Forelimb muscle (tissue), 1 donor: ENCODE measurements at regions not wholly inside any gene's neighbourhood (a gene's known extent, or its start where the extent isn't known, plus 50 kb on each side); places are given as distances from the start of the nearest gene placed in this dataset.
"Not testable (repeated sequence)": the region's sequence is repeated elsewhere in the genome, so short reads cannot be mapped to it uniquely, and the experiment has no call there.

Source experiments
- DNase-seq: peaks from one replicate; pipeline ENCODE4 v3.0.0-alpha.2; 2013; ENCODE audit warnings: low read depth

DNA sequence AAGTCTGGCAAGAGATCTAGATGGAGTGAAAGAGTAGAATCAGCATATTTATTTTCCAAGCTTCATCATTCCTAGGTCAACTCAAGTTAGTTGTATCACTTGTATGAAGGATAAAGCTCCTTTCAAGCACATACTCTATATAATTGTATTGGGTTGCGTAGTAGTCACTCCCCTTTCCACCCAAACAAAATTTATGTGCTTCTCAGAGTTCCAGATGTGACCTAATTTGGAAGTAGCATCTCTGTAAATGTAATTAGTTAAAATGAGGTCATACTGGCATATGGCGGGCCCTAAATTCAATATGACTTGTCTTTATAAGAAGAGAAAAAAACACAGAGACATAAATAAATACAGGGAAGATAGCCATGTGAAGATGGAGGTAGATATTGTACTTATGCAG, 226.8 kb upstream of the CHORDC1 start:
- DNase-seq, result no peak

DNA sequence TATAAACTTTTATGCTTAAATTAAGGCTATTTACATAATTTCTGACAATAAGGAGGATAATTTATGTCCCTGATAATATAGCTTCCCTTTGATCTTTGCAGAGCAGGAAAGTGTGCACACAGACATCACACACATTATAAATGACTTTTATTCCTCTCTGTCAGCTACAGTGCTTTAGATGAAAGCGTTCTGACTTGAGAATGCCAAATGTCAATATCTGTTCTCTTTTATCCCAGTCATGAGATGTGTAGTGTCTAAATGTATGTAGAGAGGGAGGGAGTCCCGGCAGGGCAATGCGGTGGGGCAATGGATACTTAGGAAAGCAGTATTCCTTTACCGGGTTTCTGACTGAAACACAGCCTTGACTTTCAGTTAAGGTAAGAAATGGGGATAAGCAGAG, 225.4 kb upstream of the CHORDC1 start:
- no peak for DNase-seq

DNA sequence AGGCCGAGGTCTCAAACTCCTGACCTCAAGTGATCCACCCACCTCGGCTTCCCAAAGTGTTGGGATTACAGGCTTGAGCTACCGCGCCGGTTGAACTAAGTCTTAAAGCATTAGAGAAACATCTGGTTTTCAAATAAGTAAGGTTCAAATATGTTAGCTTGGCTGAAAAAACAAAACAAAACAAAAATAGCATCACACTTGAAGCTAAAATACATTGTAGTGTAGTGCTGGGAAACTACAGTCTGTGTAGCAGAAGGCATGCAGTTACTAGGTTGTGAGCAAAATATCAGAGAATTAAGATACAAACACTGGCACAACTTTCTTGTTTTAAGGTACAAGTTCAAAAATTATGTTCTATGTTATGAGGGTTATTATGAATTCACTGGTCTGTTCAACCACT, 224.8 kb upstream of the CHORDC1 start:
- DNase-seq, result no peak

DNA sequence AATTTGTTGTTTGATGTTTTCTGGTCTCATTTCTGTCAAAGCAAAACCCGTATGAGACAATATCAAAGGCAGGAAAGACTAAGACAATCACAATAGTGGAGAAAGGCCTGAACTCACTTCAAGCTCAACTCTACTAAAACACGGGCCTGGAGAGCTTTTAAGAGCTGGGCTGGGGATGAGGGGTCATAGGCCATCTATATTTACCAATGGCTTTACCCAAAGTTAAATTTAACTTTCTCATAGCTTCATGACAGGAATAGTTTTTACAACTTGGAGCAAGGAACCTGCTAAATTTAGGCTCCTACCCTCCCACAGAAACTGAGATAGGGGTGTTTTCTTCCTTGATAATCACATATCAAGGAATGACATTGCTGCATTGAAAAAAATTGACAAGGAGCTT, 223.4 kb upstream of the CHORDC1 start:
- no peak for DNase-seq

DNA sequence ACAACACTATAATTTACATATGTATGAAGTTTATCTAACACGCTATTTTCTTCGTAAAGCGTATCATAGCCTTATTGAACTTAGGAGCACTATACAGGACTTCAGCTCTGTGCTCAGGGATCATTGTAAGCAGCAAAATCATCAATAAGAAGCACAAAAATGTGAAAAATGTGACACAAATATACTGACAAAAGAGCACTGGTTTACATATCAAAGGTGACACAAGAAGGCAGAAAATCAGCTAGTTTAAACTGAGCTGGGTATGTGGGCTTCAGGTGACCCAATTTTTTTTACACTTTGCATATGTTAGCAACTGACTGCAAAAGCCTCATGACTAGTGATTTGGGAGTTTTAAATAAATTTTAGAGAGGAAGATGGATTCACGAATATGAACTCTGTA, 215.2 kb upstream of the CHORDC1 start:
- DNase-seq, result no peak

DNA sequence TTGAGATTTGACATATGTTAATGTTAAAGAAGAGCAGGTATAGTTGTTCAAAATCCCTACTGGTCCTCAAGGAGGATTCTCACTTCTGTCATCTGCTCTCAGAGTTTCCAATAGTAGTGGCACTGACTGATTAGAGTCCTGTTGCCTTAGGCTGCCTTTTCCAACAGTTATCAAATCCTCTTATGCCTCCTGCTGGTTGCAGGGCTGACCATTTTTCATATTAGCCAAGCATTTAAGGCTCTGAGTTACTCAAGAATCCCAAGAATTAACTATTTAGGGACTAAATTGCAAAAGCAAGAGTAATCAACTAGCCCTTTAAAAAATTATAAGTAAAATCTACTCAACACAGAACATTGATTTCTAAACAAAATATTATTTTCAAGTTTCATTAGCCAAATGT, 212.0 kb upstream of the CHORDC1 start:
- DNase-seq, result no peak

DNA sequence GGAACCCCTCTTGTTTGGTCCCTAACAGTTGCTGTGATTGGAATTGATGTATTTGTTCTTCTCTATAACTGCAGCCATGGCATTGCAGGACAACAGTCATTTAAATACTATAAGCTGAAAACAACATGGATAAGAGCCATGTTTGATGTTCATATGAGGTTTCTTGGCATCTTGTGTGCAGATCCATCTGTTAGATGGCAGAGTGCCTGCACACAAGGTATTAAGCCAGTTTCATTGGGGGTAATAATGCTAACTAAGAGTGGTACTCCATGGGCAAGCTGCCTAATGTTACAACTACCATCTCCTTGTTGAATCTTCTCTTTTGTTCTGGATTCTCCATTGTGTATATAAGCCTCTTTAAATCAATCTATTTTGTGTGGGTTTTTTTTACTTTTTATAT, 206.0 kb upstream of the CHORDC1 start:
- DNase-seq, result no peak

DNA sequence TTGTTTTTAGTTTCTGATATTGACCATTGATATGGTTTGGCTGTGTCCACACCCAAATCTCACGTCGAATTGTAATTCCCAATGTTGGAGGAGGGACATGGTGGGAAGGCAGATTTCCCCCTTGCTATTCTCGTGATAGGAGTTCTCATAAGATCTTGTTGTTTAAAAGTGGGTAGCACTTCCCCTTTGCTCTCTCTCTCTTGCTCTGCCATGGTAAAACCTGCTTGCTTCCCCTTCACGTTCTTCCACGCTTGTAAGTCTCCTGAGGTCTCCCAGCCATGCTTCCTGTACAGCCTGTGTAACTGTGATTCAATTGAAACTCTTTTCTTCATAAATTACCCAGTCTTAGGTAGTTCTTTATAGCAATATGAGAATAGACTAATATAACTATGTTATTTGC, 203.6 kb upstream of the CHORDC1 start:
- no peak for DNase-seq

DNA sequence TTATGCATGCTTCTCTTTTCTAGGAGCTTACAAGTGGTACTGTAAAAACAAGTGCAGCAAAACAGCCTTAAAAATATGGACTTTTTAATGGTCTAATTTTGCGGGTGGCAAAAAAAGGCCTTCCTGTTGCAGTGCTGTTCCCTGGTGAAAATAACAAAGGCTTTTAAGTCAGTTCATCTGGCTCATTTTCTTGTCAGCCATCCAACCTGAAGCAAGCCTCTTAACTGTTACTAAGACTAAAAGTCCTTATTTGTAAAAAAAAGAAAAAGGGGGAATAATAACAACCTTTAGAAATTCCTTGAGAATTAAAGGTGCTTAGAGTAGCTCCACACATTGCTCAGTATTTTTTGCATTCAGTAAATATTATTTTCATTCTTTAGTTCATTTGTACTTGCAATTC, 200.5 kb upstream of the CHORDC1 start:
- no peak for DNase-seq

DNA sequence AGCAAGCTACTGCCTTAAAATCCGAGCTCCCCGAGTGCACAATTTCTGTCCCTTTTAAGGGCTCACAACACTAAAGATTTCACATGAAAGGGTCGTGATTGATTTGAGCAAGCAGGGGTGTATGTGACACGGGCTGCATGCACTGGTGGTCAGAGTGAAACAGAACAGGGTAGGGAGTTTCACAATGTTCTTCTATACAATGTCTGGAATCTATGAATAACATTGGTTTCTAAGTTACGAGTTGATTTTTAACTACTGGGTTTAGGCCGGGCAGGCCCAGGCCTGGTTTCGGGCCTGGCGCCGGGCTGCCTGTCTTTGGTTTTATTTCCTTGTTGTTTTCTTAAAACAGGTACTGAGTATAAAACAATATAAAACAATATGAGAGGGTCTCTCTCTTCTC, 199.9 kb upstream of the CHORDC1 start:
- DNase-seq, result not testable (repeated sequence)

DNA sequence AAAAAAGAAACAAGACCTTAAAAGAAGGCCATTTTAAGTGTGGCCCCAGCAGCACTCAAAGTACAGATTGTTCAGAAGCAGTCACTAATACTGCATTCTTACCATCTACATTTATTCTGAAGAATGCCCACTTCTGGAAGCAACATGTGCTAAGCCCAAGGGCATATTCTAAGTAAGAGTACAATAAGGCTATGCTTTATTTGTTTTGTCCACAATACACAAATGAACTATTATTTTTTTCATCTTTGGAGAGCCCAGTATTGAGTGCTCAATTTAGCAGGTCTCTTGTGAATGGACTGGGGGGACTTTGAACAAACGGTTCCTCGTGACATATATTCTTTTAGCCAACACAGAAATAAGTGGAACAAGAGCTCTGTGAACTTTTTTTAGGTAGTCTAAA, 191.4 kb upstream of the CHORDC1 start:
- no peak for DNase-seq

DNA sequence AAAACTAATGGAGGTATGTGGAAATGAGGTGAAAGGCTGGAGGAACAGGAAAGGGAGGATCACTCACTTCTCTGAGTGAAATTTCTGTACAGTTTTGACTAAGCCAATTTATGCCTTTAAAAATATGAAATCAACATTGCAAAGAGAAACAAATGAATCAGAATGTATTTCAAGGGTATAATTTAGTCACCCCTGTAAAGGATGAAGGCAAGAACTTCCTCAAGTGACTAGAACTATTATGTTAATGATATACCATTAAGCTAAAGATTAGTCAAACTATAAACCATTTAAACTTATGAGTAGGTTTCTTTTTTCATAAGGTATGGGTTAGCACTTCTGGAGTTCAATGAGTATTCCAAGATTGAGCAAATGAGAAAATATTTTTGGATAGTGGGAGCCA, 184.5 kb upstream of the CHORDC1 start:
- DNase-seq, result no peak

DNA sequence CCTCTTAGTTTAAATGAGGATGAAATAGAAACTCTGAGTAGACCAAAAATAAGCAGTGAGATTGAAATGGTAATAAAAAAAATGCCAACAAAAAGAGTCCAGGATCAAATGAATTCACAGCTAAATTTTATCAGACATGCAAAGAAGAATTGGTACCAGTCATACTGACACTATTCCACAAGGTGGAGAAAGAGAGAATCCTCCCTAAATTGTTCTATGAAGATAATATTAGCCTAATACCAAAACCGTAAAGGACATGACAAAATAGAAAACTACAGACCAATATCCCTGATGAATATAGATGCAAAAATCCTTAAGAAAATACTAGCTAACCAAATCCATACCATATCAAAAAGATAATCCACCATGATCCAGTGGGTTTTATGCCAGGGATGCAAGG, 169.8 kb upstream of the CHORDC1 start:
- DNase-seq, result no peak

DNA sequence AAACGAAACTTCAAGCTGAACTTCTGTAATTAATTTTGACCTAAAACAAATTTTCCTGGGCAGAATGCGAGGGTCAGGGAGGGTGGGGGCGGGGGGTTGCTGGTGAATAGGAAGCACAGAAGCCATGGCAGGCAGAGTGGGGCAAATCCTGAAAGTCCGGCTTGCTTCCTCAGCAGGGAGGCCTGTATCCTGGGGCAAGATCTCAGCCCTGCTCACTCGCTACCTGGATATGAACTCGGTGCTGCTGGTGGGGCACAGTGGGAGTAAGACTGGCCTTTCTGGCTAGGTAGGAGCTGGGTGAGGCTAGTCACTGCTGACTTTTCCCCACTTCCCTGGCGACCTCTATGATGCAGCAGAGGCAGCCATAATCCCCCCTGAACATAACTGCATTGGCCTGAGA, 168.9 kb upstream of the CHORDC1 start:
- no peak for DNase-seq

DNA sequence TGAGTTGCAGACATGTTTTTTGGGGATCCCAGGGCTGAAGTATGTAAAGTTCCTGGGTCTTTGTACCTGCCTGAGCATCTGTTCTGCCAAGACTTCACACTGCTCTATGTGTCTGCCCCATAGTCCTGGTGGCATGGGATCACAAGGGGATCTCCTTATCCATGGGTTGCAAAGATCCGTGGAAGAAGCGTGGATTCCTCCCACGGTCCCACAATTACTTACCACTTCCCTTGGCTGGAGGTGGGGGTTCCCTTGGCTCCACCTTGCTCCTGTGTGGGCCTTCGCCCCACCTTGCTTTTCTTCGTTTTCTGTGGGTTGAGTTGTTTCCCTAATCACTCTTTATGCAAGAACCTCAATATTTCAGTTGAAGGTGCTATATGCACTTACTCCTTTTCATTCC, 157.4 kb upstream of the CHORDC1 start:
- no peak for DNase-seq

DNA sequence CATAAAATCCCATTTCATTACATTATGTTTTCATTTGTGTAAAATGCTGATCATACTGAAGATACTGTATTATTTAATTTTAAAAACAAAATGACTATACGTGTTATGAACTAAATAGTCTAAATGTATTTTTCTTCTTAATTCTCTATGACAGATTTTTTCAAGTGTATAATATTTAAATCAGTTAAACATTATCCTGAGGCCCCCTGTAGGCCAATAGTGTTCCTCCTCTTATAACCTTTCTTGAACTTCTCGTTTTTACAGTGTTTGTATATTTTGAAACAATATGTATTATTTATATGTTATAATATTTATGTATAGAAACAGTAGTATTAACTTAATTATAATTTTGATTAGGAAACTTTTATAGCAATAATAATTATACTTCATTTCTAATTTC, 151.1 kb upstream of the CHORDC1 start:
- DNase-seq, result no peak

DNA sequence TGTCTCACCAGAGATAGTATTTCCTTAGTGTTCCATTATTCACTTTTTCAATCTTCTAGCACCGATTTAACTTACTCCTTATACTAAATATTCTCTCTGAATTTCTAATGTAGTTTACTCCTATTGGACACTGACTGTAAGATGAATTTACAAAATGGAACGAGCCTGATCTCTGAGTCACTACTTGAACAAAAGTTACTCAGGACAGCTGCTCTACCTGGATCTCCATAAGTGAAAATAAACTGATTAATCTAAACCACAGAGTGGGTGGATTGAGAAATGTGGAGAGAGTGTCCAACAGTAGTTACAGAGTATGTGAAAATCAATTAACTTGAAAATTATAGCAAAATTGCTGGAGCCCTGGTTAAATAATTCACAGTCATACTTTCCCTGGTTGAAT, 141.7 kb upstream of the CHORDC1 start:
- DNase-seq, result no peak

DNA sequence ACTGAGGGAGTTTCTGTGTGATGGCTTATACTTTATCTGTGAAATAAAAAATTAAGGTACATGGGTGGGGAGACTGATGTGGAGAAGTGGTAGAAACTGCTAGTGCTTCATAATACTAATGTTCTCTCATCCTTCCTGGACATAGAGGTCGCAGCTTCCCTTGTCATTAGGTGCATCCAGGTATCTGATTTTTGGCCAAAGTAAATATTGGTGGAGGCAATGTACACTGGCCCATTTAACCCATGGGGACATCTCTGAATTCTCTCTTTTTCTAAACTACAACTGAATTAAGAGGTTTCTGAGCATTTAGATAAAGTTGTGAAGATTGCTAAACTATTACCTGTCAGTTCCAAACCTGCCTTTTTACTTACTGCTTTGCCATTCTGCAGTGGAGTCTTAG, 140.9 kb upstream of the CHORDC1 start:
- no peak for DNase-seq

DNA sequence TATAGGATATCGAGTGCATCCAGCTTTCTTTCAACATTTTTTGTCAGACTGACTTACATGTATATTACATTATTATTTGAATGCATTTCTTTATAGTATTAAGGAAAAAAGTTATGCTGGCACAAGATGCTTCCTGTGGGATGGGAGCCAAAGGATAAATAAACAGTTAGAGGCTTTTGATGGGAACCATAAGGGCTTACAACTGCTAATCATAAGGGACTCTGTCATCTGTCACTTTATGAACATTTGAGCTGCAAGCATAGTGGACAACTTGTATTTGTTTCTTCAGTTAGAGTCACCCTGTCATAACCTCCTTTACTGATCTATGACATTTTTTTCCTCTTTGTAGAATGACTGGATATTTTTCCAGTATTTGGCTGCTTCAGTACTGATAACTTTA, 132.4 kb upstream of the CHORDC1 start:
- no peak for DNase-seq

DNA sequence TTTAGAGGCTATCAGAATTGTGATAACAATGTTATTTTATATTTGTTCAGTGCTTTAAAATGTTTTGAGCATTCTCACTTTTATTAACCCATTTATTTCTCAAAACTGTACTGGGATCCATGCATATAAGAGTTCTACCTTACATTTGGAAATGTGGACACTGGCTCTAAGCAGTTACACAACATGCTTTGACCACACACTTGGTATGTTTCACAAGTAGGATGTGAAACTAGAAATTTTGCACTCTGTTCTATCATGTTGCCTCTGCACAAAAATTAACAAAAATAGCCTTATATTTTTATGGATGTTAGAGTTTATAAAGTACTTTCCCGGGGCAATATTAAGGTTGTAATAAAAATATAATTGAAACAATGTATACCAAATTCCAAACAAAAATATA, 126.9 kb upstream of the CHORDC1 start:
- DNase-seq, result no peak

DNA sequence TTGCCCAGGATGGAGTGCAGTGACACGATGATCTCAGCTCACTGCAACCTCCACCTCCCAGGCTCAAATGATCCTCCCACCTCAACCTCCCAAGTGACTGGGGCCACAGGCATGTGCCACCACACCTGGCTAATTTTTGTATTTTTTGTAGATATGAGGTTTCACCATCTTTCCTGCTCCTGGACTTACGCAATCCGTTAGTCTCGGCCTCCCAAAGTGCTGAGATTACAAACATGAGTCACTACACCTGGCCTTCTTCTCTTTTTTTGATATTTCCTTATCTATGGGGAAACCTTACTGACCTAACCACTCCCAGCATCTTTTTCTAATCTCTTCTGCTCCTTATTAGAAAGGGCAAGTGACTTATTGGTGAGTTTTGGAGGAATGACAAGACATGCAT, 121.7 kb upstream of the CHORDC1 start:
- DNase-seq, result no peak

DNA sequence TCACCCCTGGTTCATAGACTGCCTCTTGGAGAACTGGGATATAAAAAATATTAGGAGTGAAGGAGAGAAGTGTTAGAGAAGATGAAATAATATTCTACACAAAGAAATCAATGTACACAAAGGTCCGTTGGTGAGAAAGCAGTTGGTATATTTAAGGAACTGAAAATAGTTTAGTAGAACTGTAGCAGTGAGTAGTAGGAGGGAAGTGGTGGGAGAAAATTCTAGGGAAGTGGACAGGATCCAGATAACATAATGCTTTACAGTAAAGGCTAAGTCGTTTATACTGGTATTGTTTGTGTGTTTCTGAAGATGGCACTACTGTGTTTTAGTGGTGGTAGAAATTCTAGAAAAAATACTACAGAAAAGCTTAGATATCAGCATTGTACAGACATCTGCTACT, 120.8 kb upstream of the CHORDC1 start:
- DNase-seq, result no peak

DNA sequence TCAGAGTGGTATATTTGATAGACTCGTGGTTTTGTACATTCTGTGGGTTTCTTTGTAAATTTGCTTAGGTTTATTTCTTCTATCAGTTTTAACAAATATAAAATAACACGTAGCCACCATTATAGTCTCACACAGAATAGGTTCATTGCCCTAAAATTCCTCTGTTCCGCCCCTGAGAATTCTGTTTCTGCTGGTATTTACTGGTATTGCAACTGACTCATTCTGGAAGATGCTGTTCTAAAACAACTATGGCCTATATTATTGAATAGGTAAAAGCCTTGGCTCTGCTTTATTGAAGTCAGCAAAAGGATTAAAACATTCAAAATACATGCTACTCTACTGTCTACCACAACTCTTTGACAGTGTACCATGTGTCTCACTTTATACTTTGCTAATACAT, 119.1 kb upstream of the CHORDC1 start:
- no peak for DNase-seq

DNA sequence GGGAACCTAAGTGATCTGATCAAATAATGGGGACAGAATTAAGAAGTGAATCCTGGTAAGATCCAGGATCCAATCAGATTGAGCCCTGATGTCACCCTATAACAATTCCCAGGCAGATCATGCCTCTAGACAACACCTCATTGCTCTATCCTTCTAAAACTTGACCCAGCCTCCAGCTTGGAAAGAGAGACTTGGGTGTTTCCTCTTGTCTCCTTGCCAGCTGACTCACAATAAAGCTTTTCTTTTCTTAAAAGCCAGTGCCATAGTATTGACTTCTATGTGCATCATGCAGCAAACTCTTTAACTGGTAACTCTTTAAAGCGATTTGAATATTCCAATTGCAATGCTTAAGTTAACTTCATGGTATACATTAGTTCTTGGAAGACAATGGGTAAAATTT, 109.6 kb upstream of the CHORDC1 start:
- no peak for DNase-seq

DNA sequence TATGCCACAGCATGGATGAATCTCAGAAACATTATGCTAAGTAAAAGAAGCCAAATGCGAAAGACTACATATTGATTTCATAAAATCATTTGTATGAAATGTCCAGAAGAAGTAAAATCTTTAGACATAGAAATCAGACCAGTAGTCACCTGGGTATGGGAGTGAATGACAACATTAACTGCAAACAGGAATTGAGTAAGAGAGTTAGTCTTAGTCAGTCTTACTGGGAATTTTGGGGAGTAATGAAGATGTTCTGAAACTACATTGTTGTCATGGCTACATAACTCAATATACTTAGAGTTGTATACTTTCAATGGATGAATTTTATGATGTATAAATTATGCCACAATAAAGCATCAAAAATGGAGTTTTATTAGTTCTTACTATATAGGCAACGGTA, 107.8 kb upstream of the CHORDC1 start:
- no peak for DNase-seq
